Neural progenitor cell (in vitro differentiated cells): ENCODE measurements at regions not wholly inside any gene's neighbourhood (a gene's known extent, or its start where the extent isn't known, plus 50 kb on each side); places are given as distances from the start of the nearest gene placed in this dataset.

Experiments
- DNase-seq: peaks from one replicate; pipeline ENCODE4 v3.0.0-alpha.2; 2016; ENCODE audit warnings: low spot score
- H2AFZ ChIP-seq: fragments of 200-600 bp; sonication (generic); replicated peaks from 2 replicates; pipeline ENCODE4 v1.6.1; 2016; ENCODE audit warnings: antibody characterized with exemption
- H3F3A ChIP-seq: fragments of 200-600 bp; sonication (generic); 2 replicates; pipeline ENCODE4 v1.6.1; 2016; ENCODE audit warnings: antibody characterized with exemption, low read depth
- H3K27ac ChIP-seq: fragments of 200-600 bp; sonication (generic); 2 replicates; pipeline ENCODE4 v1.5.1; 2016; ENCODE audit warnings: mild to moderate bottlenecking
- H3K27me3 ChIP-seq: fragments of 200-600 bp; sonication (generic); 2 replicates; pipeline ENCODE4 v1.6.1; 2016; ENCODE audit warnings: mild to moderate bottlenecking, moderate library complexity
- H3K36me3 ChIP-seq: fragments of 200-600 bp; sonication (generic); 2 replicates; pipeline ENCODE4 v1.5.1; 2016
- H3K4me1 ChIP-seq: fragments of 200-600 bp; sonication (generic); 2 replicates; pipeline ENCODE4 v1.6.1; 2016; ENCODE audit warnings: mixed run types
- H3K4me2 ChIP-seq: fragments of 200-600 bp; sonication (generic); 2 replicates; pipeline ENCODE4 v1.6.1; 2016
- H3K4me3 ChIP-seq: fragments of 200-600 bp; sonication (generic); 2 replicates; pipeline ENCODE4 v1.5.1; 2016
- H3K79me2 ChIP-seq: fragments of 200-600 bp; sonication (generic); 2 replicates; pipeline ENCODE4 v1.6.1; 2016; ENCODE audit warnings: low read depth
- H3K9ac ChIP-seq: fragments of 200-600 bp; sonication (generic); 2 replicates; pipeline ENCODE4 v1.6.1; 2016
- H3K9me3 ChIP-seq: fragments of 200-600 bp; sonication (generic); 2 replicates; pipeline ENCODE4 v1.5.1; 2016; ENCODE audit warnings: low read depth
- H4K20me1 ChIP-seq: fragments of 200-600 bp; sonication (generic); 2 replicates; pipeline ENCODE4 v1.6.1; 2016; ENCODE audit warnings: low read depth
- H3K27ac Mint-ChIP-seq: 3 replicates; pipeline ENCODE4 v1.8.0; 2021; ENCODE audit warnings: mixed read lengths
- H3K27me3 Mint-ChIP-seq: 2 replicates; pipeline ENCODE4 v1.8.0; 2022; ENCODE audit warnings: low read depth, mild to moderate bottlenecking, inconsistent platforms, moderate library complexity, mixed read lengths; ENCODE audit not compliant: insufficient read depth
- H3K36me3 Mint-ChIP-seq: 3 replicates; pipeline ENCODE4 v1.8.0; 2021; ENCODE audit warnings: mixed read lengths
- H3K4me1 Mint-ChIP-seq: 3 replicates; pipeline ENCODE4 v1.8.0; 2021; ENCODE audit warnings: mixed read lengths
- H3K4me3 Mint-ChIP-seq: 3 replicates; pipeline ENCODE4 v1.8.0; 2021; ENCODE audit warnings: mild to moderate bottlenecking, moderate library complexity, mixed read lengths
- H3K9me3 Mint-ChIP-seq: 3 replicates; pipeline ENCODE4 v1.8.0; 2020; ENCODE audit warnings: mixed read lengths
- CTCF ChIP-seq: fragments of 200-600 bp; sonication (generic); IDR thresholded peaks from 2 replicates; pipeline ENCODE4 v1.5.1; 2017; ENCODE audit warnings: antibody characterized with exemption, mild to moderate bottlenecking
- EZH2 ChIP-seq: fragments of 200-600 bp; sonication (generic); IDR thresholded peaks from 2 replicates; pipeline ENCODE4 v1.6.1; 2017; ENCODE audit warnings: antibody characterized with exemption, mild to moderate bottlenecking, moderate library complexity
- EZH2phosphoT487 ChIP-seq: fragments of 200-600 bp; sonication (generic); IDR thresholded peaks from 2 replicates; pipeline ENCODE4 v1.6.1; 2017; ENCODE audit warnings: antibody characterized with exemption

GRCh38 chr14:39680777-39681176, 248.5 kb upstream of the FBXO33 start:
- no peaks in the 10 kb centered on the region for H3K9me3 ChIP-seq
- H3K4me1 ChIP-seq, result peaks cover 23% of the 10 kb centered on the region
- H3K4me1 Mint-ChIP-seq, result peaks cover 39% of the 10 kb centered on the region
- H3F3A ChIP-seq, result no peaks in the 10 kb centered on the region
- no peaks in the 10 kb centered on the region for H4K20me1 ChIP-seq
- TF ChIP-seq EZH2, result no peak
- no peak for TF ChIP-seq CTCF
- TF ChIP-seq EZH2phosphoT487, result no peak
- H3K4me3 Mint-ChIP-seq, result no peak overlapping the region
- no peaks in the 10 kb centered on the region for H3K36me3 ChIP-seq
- no peak overlapping the region for H3K4me3 ChIP-seq
- no peak overlapping the region for H3K27ac ChIP-seq
- H3K4me2 ChIP-seq, result no peak overlapping the region
- H3K9ac ChIP-seq, result no peak overlapping the region
- no peak for DNase-seq
- H3K27me3 Mint-ChIP-seq, result no peaks in the 10 kb centered on the region
- no peaks in the 10 kb centered on the region for H3K27me3 ChIP-seq
- no peaks in the 10 kb centered on the region for H3K36me3 Mint-ChIP-seq
- no peak overlapping the region for H2AFZ ChIP-seq
- no peaks in the 10 kb centered on the region for H3K79me2 ChIP-seq
- no peaks in the 10 kb centered on the region for H3K9me3 Mint-ChIP-seq
- H3K27ac Mint-ChIP-seq, result no peak overlapping the region

GRCh38 chr14:39673734-39674133, 241.5 kb upstream of the FBXO33 start:
- Histone ChIP-seq H3K4me3 (no peak overlapping the region), H3K36me3 (no peaks in the 10 kb centered on the region), H3K4me1 (peaks cover 27% of the 10 kb centered on the region), H3K27me3 (no peaks in the 10 kb centered on the region), H3F3A (peaks cover 3% of the 10 kb centered on the region), H2AFZ (no peak overlapping the region), H4K20me1 (no peaks in the 10 kb centered on the region), H3K79me2 (no peaks in the 10 kb centered on the region), H3K4me2 (peak overlapping the region; percentile 33), H3K9ac (no peak overlapping the region), H3K27ac (no peak overlapping the region), H3K9me3 (no peaks in the 10 kb centered on the region)
- H3K36me3 Mint-ChIP-seq, result no peaks in the 10 kb centered on the region
- no peak overlapping the region for H3K27ac Mint-ChIP-seq
- H3K4me1 Mint-ChIP-seq, result peaks cover 28% of the 10 kb centered on the region
- peaks cover 3% of the 10 kb centered on the region for H3K27me3 Mint-ChIP-seq
- TF ChIP-seq EZH2 (no peak), CTCF (no peak), EZH2phosphoT487 (no peak)
- peak; percentile 28 for DNase-seq
- no peak overlapping the region for H3K4me3 Mint-ChIP-seq
- H3K9me3 Mint-ChIP-seq, result no peaks in the 10 kb centered on the region

- H3F3A ChIP-seq, result peaks cover 3% of the 10 kb centered on the region
- H3K9me3 Mint-ChIP-seq, result no peaks in the 10 kb centered on the region
- no peak overlapping the region for H3K4me3 Mint-ChIP-seq
- peaks cover 27% of the 10 kb centered on the region for H3K4me1 ChIP-seq
- no peak overlapping the region for H3K27ac ChIP-seq
- peak overlapping the region; percentile 33 for H3K4me2 ChIP-seq
- no peaks in the 10 kb centered on the region for H3K36me3 ChIP-seq
- no peak for DNase-seq
- H4K20me1 ChIP-seq, result no peaks in the 10 kb centered on the region
- no peaks in the 10 kb centered on the region for H3K27me3 ChIP-seq
- H3K79me2 ChIP-seq, result no peaks in the 10 kb centered on the region
- H3K4me3 ChIP-seq, result no peak overlapping the region
- no peaks in the 10 kb centered on the region for H3K36me3 Mint-ChIP-seq
- H3K4me1 Mint-ChIP-seq, result peaks cover 28% of the 10 kb centered on the region
- H2AFZ ChIP-seq, result no peak overlapping the region
- TF ChIP-seq EZH2 (no peak), EZH2phosphoT487 (no peak), CTCF (no peak)
- H3K9ac ChIP-seq, result no peak overlapping the region
- peaks cover 3% of the 10 kb centered on the region for H3K27me3 Mint-ChIP-seq
- no peak overlapping the region for H3K27ac Mint-ChIP-seq
- no peaks in the 10 kb centered on the region for H3K9me3 ChIP-seq
Measured at GRCh38 chr14:39673270-39673711, 241.1 kb upstream of the FBXO33 start.
